Parathyroid adenoma (tissue), 2 donors: ENCODE measurements at regions not wholly inside any gene's neighbourhood (a gene's known extent, or its start where the extent isn't known, plus 50 kb on each side); places are given as distances from the start of the nearest gene placed in this dataset.

Experiments
- H2AFZ ChIP-seq: fragments of 300-600 bp; sonication (generic); one replicate; pipeline ENCODE4 v1.7.0; 2017; ENCODE audit warnings: antibody characterized with exemption, mild to moderate bottlenecking
- H3K27ac ChIP-seq: fragments of 300-600 bp; sonication (generic); one replicate; pipeline ENCODE4 v1.7.0; 2017
- H3K27me3 ChIP-seq: fragments of 300-600 bp; sonication (generic); one replicate; pipeline ENCODE4 v1.7.0; 2017; ENCODE audit warnings: low read length; ENCODE audit not compliant: control insufficient read depth, insufficient read depth
- H3K36me3 ChIP-seq: fragments of 300-600 bp; sonication (generic); one replicate; pipeline ENCODE4 v1.7.0; 2017; ENCODE audit warnings: low read length; ENCODE audit not compliant: control insufficient read depth, insufficient read depth
- H3K4me1 ChIP-seq: fragments of 300-600 bp; sonication (generic); one replicate; pipeline ENCODE4 v1.7.0; 2017; ENCODE audit warnings: control low read depth
- H3K4me2 ChIP-seq: fragments of 300-600 bp; sonication (generic); one replicate; pipeline ENCODE4 v1.7.0; 2017; ENCODE audit warnings: low read length
- H3K4me3 ChIP-seq: fragments of 300-600 bp; sonication (generic); one replicate; pipeline ENCODE4 v1.7.0; 2017; ENCODE audit warnings: low read depth, low read length
- H3K79me2 ChIP-seq: fragments of 300-600 bp; sonication (generic); one replicate; pipeline ENCODE4 v1.7.0; 2017; ENCODE audit warnings: control low read depth
- H3K9ac ChIP-seq: fragments of 300-600 bp; sonication (generic); one replicate; pipeline ENCODE4 v1.7.0; 2017; ENCODE audit warnings: mild to moderate bottlenecking
- H3K9me3 ChIP-seq: fragments of 300-600 bp; sonication (generic); one replicate; pipeline ENCODE4 v1.7.0; 2017; ENCODE audit warnings: low read length; ENCODE audit not compliant: control insufficient read depth
- TF ChIP-seq, protein P1 (sequence below): fragments of 300-600 bp; sonication (generic); IDR thresholded peaks from one replicate; pipeline ENCODE4 v1.7.0; 2017; ENCODE audit warnings: antibody characterized with exemption, mild to moderate bottlenecking
- donor health status: primary hyperparathyroidism.

DNA sequence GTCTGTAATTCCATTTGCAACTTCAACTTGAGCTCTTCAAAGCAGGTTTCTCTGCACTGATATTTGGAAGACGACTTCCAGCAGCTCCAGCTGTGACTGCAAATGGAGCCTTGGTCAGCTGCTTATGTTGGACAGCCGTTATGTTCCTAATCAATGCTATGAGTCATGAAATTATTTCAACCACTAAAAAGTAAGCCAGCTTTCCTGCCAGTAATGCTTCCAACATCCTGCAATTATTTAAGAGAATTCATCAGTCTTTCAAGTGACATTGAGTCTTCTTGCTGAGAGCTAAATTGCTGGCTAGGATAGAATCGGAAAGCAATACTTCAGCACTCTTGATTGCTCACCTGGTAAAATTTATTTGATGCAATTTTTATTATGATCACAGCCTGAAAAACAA is 375.7 kb downstream of the MMUT start:
- TF ChIP-seq, protein P1, sequence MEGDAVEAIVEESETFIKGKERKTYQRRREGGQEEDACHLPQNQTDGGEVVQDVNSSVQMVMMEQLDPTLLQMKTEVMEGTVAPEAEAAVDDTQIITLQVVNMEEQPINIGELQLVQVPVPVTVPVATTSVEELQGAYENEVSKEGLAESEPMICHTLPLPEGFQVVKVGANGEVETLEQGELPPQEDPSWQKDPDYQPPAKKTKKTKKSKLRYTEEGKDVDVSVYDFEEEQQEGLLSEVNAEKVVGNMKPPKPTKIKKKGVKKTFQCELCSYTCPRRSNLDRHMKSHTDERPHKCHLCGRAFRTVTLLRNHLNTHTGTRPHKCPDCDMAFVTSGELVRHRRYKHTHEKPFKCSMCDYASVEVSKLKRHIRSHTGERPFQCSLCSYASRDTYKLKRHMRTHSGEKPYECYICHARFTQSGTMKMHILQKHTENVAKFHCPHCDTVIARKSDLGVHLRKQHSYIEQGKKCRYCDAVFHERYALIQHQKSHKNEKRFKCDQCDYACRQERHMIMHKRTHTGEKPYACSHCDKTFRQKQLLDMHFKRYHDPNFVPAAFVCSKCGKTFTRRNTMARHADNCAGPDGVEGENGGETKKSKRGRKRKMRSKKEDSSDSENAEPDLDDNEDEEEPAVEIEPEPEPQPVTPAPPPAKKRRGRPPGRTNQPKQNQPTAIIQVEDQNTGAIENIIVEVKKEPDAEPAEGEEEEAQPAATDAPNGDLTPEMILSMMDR: no peak
- Histone ChIP-seq H3K27ac (no peak overlapping the region), H3K79me2 (no peaks in the 10 kb centered on the region), H3K9ac (no peak overlapping the region), H3K9me3 (no peaks in the 10 kb centered on the region), H3K36me3 (no peaks in the 10 kb centered on the region), H3K4me3 (no peak overlapping the region), H3K27me3 (no peaks in the 10 kb centered on the region), H3K4me1 (no peaks in the 10 kb centered on the region), H2AFZ (no peak overlapping the region), H3K4me2 (no peak overlapping the region)

DNA sequence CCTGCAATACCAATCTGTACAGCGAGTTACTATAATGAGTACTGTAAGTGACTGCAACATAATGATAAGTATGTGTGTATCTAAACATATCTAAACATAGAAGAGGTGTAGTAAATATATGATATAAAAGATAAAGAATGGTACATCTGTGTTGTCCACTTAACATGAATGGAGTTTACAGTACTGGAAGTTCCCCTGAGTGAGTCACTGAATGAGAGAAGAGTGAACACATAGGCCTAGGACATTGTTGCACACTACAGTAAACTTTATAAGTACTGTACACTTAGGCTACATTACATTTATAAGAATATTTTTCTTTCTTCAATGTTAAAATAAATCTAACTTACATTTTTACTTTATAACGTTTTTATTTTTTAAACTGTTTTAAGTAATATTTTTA is 380.4 kb downstream of the MMUT start:
- H3K4me2 ChIP-seq: no peak overlapping the region
- H2AFZ ChIP-seq: no peak overlapping the region
- no peaks in the 10 kb centered on the region for H3K9me3 ChIP-seq
- no peaks in the 10 kb centered on the region for H3K79me2 ChIP-seq
- no peak overlapping the region for H3K4me3 ChIP-seq
- H3K36me3 ChIP-seq: no peaks in the 10 kb centered on the region
- no peak overlapping the region for H3K27ac ChIP-seq
- H3K4me1 ChIP-seq: no peaks in the 10 kb centered on the region
- H3K27me3 ChIP-seq: no peaks in the 10 kb centered on the region
- no peak overlapping the region for H3K9ac ChIP-seq
- TF ChIP-seq, protein P1: no peak

DNA sequence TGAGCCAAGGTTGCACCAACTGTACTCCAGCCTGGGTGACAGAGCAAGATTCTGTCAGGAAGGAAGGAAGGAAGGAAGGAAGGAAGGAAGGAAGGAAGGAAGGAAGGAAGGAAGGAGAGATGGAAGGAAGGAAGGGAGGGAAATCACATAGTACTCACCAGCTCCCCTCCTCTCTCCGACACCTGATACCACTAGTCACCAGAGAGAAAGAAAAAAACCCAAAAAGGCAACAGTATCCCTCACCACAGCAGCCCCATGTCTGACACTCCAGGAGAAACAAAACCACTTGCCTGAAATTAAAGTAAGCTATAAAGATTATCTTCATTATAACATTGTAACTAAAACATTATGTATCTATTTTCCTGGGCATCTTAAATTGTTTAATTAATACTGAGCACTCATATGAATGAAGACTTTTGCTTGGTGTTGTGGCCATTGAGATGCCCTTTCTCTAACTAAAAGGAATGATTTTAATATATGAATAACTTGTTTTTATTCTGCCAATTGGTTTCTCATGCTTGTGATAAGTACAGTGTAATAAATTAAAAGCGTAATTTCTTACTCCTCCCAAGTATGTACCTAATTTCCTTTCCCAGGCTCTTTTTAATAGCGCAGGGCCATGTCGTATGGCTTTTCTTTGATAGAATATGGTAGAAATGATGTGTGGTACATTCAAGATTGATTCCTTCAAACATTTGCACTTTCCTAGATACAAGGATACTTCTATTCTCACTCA is 390.0 kb downstream of the MMUT start:
- no peaks in the 10 kb centered on the region for H3K79me2 ChIP-seq
- no peak overlapping the region for H2AFZ ChIP-seq
- H3K27me3 ChIP-seq: no peaks in the 10 kb centered on the region
- no peaks in the 10 kb centered on the region for H3K4me1 ChIP-seq
- TF ChIP-seq, protein P1: no peak
- no peaks in the 10 kb centered on the region for H3K36me3 ChIP-seq
- H3K27ac ChIP-seq: no peak overlapping the region
- H3K9ac ChIP-seq: no peak overlapping the region
- no peak overlapping the region for H3K4me2 ChIP-seq
- no peaks in the 10 kb centered on the region for H3K9me3 ChIP-seq
- no peak overlapping the region for H3K4me3 ChIP-seq

DNA sequence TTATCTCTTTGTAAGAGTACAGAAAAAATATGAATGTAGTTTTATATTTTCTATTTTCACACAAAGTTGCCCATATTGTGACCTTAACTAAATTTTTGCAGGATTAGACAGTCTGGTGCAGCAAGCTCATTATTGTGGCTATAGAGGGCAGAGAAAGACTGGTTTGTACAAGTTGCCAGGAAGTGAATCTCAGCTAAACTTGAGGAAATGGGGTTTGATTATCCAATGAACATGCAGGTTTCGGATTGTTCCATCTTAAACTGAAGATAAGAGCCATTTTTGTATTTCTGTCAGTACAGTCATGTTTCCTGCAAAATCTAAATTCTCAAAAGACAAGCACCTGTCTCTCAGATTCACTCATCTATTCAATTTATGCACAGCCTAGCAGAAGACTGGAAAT is 390.9 kb downstream of the MMUT start:
- Histone ChIP-seq H3K4me2 (no peak overlapping the region), H3K4me3 (no peak overlapping the region), H3K79me2 (no peaks in the 10 kb centered on the region), H3K27ac (no peak overlapping the region), H3K4me1 (no peaks in the 10 kb centered on the region), H3K9ac (no peak overlapping the region), H2AFZ (no peak overlapping the region), H3K27me3 (no peaks in the 10 kb centered on the region), H3K9me3 (no peaks in the 10 kb centered on the region), H3K36me3 (no peaks in the 10 kb centered on the region)
- TF ChIP-seq, protein P1: no peak

DNA sequence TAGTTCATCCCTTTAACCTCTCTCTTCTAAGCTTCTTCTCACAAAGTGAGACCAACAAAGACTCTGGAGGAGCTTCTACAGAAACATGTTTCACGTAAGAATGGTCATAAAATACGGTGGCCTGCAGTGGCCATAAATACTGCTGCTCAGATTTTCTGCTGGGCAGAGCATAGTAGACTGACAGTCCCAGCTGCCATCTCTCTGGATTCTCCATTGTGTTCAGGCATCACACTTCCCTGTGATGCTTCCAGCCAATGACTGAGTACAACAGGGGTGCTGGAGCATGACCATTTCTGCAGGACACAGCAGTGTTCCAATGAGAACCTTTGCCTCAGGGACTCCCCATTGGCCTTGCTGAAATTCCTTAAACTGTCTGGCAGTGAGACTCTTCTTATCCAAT is 392.6 kb downstream of the MMUT start:
- H3K27ac ChIP-seq: no peak overlapping the region
- H3K4me3 ChIP-seq: no peak overlapping the region
- H2AFZ ChIP-seq: no peak overlapping the region
- no peak overlapping the region for H3K9ac ChIP-seq
- H3K79me2 ChIP-seq: no peaks in the 10 kb centered on the region
- no peaks in the 10 kb centered on the region for H3K9me3 ChIP-seq
- no peaks in the 10 kb centered on the region for H3K27me3 ChIP-seq
- TF ChIP-seq, protein P1: no peak
- no peaks in the 10 kb centered on the region for H3K36me3 ChIP-seq
- H3K4me2 ChIP-seq: no peak overlapping the region
- H3K4me1 ChIP-seq: no peaks in the 10 kb centered on the region
